ENCODE measurements at regions not wholly inside any gene's neighbourhood (a gene's known extent, or its start where the extent isn't known, plus 50 kb on each side); places are given as distances from the start of the nearest gene placed in this dataset.

DNA sequence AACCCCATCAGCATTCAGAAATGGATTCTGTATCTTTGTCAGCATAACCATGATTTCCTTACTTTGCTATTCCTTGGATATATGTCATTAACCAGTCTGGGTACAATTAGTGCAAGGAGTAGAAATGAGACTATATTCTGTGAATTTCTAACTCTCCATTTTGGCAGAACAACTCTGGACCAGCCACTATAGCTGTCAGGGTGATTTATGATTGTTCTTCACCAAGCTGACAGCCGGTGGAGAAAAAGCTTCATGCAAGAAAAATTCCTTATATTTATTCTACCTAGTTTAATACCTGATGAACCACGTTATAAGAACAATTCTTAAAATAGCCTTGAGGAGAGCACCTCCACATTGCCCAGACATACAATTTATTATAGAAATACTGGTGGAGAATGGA, 431.2 kb upstream of the TCF4 start:
- no peak overlapping the region for H3K4me3 ChIP-seq
- in situ Hi-C loops (cut with MboI) (no loop called here), intact Hi-C loops (cut with micrococcal nuclease; ENCODE audit: unreplicated experiment) (no loop called here)
- ChIA-PET SMC1A (ENCODE audit: uncharacterized antibody, unreplicated experiment) (interaction anchor here (0.9 kb wide), 1 partner anchor 242 kb away, joined by 3 read pairs; no protein-coding TSS in a partner anchor), CTCF (no interaction called here), POLR2A (no interaction called here), RAD21 (ENCODE audit: unreplicated experiment) (no interaction called here)
- 5% methylated on average over 2 of the region's 2 CpGs for WGBS (ENCODE audit: insufficient coverage, insufficient replicate concordance, low lambda C conversion rate, missing lambda C conversion rate)
- no peaks in the 10 kb centered on the region for H3K27me3 ChIP-seq (replicated peaks in 1 of 2; ENCODE audit: control insufficient read depth in 2 of 2, insufficient read depth in 2 of 2, low read length in 1 of 2)
- H3K9ac ChIP-seq (ENCODE audit: control insufficient read depth, insufficient read depth, low read length) = no peak overlapping the region
- BruUV-seq (replicated peaks) = no TSS peak
- H4K20me1 ChIP-seq (ENCODE audit: control insufficient read depth, insufficient read depth) = no peaks in the 10 kb centered on the region
- H3K27ac ChIP-seq (ENCODE audit: control insufficient read depth, insufficient read depth) = no peak overlapping the region
- no peaks in the 10 kb centered on the region for H3K4me1 ChIP-seq (ENCODE audit: control insufficient read depth, insufficient read depth, low read length)
- FAIRE-seq = no peak
- no peak for DNase-seq (ENCODE audit: low read depth, low spot score)
- no peak overlapping the region for H3K4me2 ChIP-seq (ENCODE audit: control insufficient read depth, insufficient read depth)
- no peaks in the 10 kb centered on the region for H3K9me3 ChIP-seq (replicated peaks; ENCODE audit: control insufficient read depth, insufficient read depth, low read length)
- no peak for ATAC-seq
- H2AFZ ChIP-seq (ENCODE audit: control insufficient read depth, low read depth, low read length) = no peak overlapping the region
- H3K36me3 ChIP-seq (ENCODE audit: control insufficient read depth in 2 of 2, insufficient read depth in 2 of 2, low read length in 1 of 2) = no peaks in the 10 kb centered on the region
- H3K79me2 ChIP-seq (ENCODE audit: control insufficient read depth, insufficient read depth, low read length) = no peaks in the 10 kb centered on the region
- TF ChIP-seq ZNF384 (IDR thresholded peaks at IDR 0.05; ENCODE audit: borderline replicate concordance, low read depth, low read length) (no peak), POU2F2 (IDR thresholded peaks at IDR 0.05; ENCODE audit: borderline replicate concordance, low read depth, low read length) (no peak), HCFC1 (IDR thresholded peaks at IDR 0.05; ENCODE audit: low read length) (no peak), TCF12 (IDR thresholded peaks at IDR 0.05; ENCODE audit: low read depth, low read length) (no peak), IKZF1 (conservative IDR thresholded peaks at IDR 0.05) (no peak), FOXK2 (IDR thresholded peaks at IDR 0.05) (no peak), ZSCAN29 (IDR thresholded peaks at IDR 0.05) (no peak), SUZ12 (IDR thresholded peaks at IDR 0.05; ENCODE audit: unreplicated experiment) (no peak), SREBF1 (IDR thresholded peaks at IDR 0.05; ENCODE audit: low read length) (no peak), STAT1 (conservative IDR thresholded peaks at IDR 0.05) (no peak), ESRRA (IDR thresholded peaks at IDR 0.05; ENCODE audit: low read length) (no peak), BCL11A (IDR thresholded peaks at IDR 0.05; ENCODE audit: low read depth, low read length) (no peak), ZNF274 (IDR thresholded peaks at IDR 0.05; ENCODE audit: insufficient read depth, insufficient read length) (no peak)
- TF ChIP-seq, protein P1, sequence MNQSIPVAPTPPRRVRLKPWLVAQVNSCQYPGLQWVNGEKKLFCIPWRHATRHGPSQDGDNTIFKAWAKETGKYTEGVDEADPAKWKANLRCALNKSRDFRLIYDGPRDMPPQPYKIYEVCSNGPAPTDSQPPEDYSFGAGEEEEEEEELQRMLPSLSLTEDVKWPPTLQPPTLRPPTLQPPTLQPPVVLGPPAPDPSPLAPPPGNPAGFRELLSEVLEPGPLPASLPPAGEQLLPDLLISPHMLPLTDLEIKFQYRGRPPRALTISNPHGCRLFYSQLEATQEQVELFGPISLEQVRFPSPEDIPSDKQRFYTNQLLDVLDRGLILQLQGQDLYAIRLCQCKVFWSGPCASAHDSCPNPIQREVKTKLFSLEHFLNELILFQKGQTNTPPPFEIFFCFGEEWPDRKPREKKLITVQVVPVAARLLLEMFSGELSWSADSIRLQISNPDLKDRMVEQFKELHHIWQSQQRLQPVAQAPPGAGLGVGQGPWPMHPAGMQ (IDR thresholded peaks at IDR 0.05; ENCODE audit: borderline replicate concordance) = no peak
- TF ChIP-seq, protein P2, sequence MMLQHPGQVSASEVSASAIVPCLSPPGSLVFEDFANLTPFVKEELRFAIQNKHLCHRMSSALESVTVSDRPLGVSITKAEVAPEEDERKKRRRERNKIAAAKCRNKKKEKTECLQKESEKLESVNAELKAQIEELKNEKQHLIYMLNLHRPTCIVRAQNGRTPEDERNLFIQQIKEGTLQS (IDR thresholded peaks at IDR 0.05; ENCODE audit: borderline replicate concordance, extremely low read depth, low read depth, low read length) = no peak
